ENCODE measurements at regions not wholly inside any gene's neighbourhood (a gene's known extent, or its start where the extent isn't known, plus 50 kb on each side); places are given as distances from the start of the nearest gene placed in this dataset.
"Not testable (repeated sequence)": the region's sequence is repeated elsewhere in the genome, so short reads cannot be mapped to it uniquely, and the experiment has no call there.

DNA sequence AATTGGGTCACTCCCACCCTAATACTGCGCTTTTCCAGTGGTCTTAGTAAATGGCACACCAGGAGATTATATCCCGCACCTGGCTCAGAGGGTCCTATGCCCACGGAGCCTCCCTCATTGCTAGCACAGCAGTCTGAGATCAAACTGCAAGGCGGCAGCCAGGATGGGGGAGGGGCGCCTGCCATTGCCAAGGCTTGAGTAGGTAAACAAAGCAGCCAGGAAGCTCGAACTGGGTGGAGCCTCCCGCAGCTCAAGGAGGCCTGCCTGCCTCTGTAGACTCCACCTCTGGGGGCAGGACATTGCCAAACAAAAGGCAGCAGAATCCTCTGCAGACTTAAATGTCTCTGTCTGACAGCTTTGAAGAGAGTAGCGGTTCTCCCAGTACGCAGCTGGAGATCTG is 52.4 kb upstream of the PMPCB start:
- H3K9me3 Mint-ChIP-seq: peaks cover 53% of the 10 kb centered on the region
- H3K27me3 Mint-ChIP-seq (ENCODE audit: low read depth, poor library complexity); H3K36me3 Mint-ChIP-seq (ENCODE audit: low read depth); H3K4me1 Mint-ChIP-seq; DNase-seq; H3K4me3 Mint-ChIP-seq; H3K27ac Mint-ChIP-seq: not testable (repeated sequence)

DNA sequence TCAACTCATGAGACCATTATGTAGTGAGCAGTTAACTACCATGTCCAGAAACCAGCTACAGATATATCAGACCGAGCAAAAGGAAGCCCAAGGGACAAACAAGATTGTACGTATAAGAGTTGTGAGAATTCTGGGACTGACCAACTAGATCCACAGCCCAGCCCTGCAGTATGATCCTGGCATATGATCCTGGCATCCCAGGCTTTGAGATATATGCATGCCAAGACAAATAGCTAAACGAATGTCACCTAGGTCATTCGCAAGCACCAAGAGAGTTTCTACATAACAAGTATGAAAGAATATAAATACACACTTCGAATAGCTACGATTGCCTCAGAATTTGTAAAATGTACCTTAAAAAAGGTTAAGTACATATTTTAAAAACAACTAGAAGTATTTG is 56.4 kb upstream of the PMPCB start:
- no peak overlapping the region for H3K4me3 Mint-ChIP-seq
- no peaks in the 10 kb centered on the region for H3K27me3 Mint-ChIP-seq (ENCODE audit: low read depth, poor library complexity)
- DNase-seq: no peak
- peaks cover 25% of the 10 kb centered on the region for H3K9me3 Mint-ChIP-seq
- no peaks in the 10 kb centered on the region for H3K4me1 Mint-ChIP-seq
- H3K36me3 Mint-ChIP-seq (ENCODE audit: low read depth): no peaks in the 10 kb centered on the region
- no peak overlapping the region for H3K27ac Mint-ChIP-seq
- TF ChIP-seq, protein P1, sequence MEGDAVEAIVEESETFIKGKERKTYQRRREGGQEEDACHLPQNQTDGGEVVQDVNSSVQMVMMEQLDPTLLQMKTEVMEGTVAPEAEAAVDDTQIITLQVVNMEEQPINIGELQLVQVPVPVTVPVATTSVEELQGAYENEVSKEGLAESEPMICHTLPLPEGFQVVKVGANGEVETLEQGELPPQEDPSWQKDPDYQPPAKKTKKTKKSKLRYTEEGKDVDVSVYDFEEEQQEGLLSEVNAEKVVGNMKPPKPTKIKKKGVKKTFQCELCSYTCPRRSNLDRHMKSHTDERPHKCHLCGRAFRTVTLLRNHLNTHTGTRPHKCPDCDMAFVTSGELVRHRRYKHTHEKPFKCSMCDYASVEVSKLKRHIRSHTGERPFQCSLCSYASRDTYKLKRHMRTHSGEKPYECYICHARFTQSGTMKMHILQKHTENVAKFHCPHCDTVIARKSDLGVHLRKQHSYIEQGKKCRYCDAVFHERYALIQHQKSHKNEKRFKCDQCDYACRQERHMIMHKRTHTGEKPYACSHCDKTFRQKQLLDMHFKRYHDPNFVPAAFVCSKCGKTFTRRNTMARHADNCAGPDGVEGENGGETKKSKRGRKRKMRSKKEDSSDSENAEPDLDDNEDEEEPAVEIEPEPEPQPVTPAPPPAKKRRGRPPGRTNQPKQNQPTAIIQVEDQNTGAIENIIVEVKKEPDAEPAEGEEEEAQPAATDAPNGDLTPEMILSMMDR (IDR thresholded peaks at IDR 0.05): no peak

DNA sequence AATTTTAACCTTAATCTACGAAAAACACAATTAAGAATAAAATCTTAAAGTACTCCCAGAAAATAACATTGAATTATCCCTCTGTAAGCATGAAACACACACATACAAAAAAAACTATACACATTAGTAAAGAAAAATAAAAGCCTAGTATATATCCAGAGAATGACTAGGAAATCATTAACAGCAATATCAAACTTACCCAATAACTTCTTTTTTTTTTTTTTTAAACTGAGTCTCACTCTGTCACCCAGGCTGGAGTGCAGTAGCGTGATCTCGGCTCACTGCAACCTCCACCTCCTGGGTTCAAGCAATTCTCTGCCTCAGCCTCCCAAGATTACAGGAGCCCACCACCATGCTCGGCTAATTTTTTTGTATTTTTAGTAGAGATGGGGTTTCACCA is 61.4 kb upstream of the PMPCB start:
- H3K27ac Mint-ChIP-seq; H3K27me3 Mint-ChIP-seq (ENCODE audit: low read depth, poor library complexity); H3K36me3 Mint-ChIP-seq (ENCODE audit: low read depth); H3K9me3 Mint-ChIP-seq; H3K4me1 Mint-ChIP-seq; DNase-seq; H3K4me3 Mint-ChIP-seq: not testable (repeated sequence)

DNA sequence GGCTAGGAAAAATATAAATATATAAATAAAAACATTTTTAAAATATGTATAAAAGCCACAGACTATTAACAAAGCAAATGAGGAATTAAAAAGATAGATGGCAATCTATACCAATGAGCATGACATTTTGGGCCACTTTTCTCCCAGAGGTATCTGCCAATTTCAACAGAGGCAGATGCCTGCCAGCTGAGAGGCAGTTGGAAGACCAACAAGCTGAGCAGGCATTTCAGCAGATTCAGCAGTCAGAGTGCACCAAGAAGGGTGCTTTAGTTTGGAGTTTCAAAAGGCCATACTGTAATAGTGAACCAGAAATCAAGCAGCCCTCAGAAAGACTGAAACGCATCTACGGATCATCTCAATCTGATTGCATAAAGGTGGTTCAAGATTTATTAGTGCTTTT is 62.4 kb upstream of the PMPCB start:
- not testable (repeated sequence) for H3K27ac Mint-ChIP-seq; H3K4me3 Mint-ChIP-seq; H3K27me3 Mint-ChIP-seq (ENCODE audit: low read depth, poor library complexity); DNase-seq; H3K4me1 Mint-ChIP-seq; H3K9me3 Mint-ChIP-seq; H3K36me3 Mint-ChIP-seq (ENCODE audit: low read depth)

DNA sequence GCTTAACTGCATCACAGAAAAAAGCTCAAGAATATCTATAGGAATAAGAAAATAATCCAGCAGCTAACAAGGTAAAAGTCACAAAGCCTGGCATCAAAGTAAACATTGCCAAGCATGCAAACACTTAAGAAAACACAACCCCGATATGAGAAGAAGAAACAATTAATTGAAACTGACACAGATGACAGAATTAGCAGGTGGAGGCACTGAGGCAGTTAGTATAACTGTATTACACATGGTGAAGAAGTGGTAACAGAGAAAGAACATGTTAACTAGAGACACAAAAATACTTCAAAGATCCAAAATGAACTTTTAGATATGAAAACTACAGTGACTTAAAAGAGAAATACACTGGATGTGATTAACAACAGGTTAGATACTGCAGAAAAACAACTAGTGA is 69.4 kb upstream of the PMPCB start:
- not testable (repeated sequence) for H3K4me1 Mint-ChIP-seq, DNase-seq, H3K27ac Mint-ChIP-seq

DNA sequence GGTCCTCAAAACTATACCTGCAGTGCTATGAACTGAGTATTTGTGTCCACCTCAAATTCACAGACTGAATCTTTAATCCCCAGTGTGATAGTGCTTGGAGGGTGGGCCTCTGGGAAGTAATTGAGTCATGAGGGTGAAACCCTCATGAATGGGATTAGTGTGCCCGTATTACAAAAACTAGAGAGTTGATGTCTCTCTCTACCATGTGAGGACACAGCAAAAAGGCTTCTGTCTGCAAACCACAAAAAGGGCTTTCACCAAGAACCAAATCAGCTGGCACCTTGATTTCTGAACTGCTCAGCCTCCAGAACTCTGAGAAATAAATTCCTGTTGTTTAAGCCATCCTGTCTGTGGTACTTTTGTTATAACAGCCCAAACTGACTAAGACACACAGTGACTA is 71.4 kb upstream of the PMPCB start:
- not testable (repeated sequence) for H3K9me3 Mint-ChIP-seq; H3K4me3 Mint-ChIP-seq; H3K36me3 Mint-ChIP-seq (ENCODE audit: low read depth); H3K27me3 Mint-ChIP-seq (ENCODE audit: low read depth, poor library complexity); DNase-seq; H3K27ac Mint-ChIP-seq; H3K4me1 Mint-ChIP-seq

More for the DNA sequence above, 69.4 kb upstream of the PMPCB start:
- not testable (repeated sequence) for H3K36me3 Mint-ChIP-seq (ENCODE audit: low read depth); H3K4me3 Mint-ChIP-seq; H3K27me3 Mint-ChIP-seq (ENCODE audit: low read depth, poor library complexity); H3K9me3 Mint-ChIP-seq

DNA sequence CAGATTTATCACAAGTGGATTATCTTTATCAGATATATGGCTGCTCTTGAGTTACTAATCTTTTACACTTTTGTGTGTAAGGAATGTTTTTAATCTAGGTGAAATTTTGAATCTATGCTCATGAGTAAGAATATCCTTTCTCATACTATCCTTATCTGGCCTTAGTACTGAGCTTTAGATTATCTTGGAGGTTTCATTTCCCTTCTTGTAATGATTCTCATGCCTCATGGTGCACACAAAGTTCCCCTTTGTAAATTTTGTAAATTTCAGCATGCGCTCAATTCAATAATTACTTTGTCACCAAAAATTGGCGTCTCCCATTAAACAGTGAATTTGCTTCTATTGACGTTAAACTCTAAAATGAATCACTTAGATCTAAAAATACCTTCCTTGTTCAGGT is 74.2 kb upstream of the NAPEPLD start:
- not testable (repeated sequence) for H3K4me3 Mint-ChIP-seq; H3K27ac Mint-ChIP-seq; DNase-seq; H3K4me1 Mint-ChIP-seq; H3K27me3 Mint-ChIP-seq (ENCODE audit: low read depth, poor library complexity); H3K36me3 Mint-ChIP-seq (ENCODE audit: low read depth)
- peaks cover 21% of the 10 kb centered on the region for H3K9me3 Mint-ChIP-seq

DNA sequence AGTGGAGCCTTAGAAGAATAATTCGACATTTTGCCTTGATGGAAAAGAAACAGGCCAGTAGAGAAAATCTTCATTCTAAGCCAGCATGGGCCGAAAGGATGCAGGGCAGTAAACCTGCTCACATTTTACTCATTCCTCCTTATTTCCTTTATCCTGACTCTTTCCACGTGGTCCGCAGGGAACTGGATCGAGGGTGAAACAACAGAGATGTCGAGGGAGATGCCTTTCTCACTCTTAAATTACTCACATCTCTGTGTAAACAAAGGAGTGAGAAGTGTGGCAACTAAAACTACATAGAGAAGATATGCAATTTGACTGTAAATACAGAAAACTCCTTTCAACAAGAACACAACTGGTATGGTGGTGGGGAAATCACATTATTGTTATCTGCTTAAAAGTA is 62.1 kb upstream of the NAPEPLD start:
- not testable (repeated sequence) for H3K4me3 Mint-ChIP-seq; H3K9me3 Mint-ChIP-seq; H3K36me3 Mint-ChIP-seq (ENCODE audit: low read depth); DNase-seq; H3K27me3 Mint-ChIP-seq (ENCODE audit: low read depth, poor library complexity)
- peak overlapping the region; percentile 19 for H3K27ac Mint-ChIP-seq
- H3K4me1 Mint-ChIP-seq: peaks cover 11% of the 10 kb centered on the region

DNA sequence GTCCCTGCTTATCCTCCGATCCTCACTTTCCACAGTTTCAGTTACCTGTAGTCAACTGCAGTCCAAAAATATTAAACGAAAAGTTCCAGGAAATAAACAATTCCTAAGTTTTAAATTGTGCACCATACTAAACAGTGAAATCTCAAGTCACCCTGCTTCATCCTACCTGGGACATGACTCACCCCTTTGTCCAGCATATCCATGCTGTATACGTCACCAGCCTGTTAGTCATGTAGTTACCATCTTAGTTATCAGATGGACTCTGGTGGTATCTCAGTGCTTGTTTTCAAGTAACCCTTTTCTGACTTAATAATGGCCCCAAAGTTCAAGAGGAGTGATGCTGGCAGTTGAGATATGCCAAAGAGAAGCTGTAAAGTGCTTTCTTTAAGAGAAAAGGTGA is 50.3 kb upstream of the NAPEPLD start:
- H3K27ac Mint-ChIP-seq; H3K4me1 Mint-ChIP-seq; H3K36me3 Mint-ChIP-seq (ENCODE audit: low read depth); H3K9me3 Mint-ChIP-seq; H3K4me3 Mint-ChIP-seq; H3K27me3 Mint-ChIP-seq (ENCODE audit: low read depth, poor library complexity); DNase-seq: not testable (repeated sequence)

All from nephron progenitor cell (in vitro differentiated cells).